Astrocyte of the cerebellum (primary cell): ENCODE measurements at regions not wholly inside any gene's neighbourhood (a gene's known extent, or its start where the extent isn't known, plus 50 kb on each side); places are given as distances from the start of the nearest gene placed in this dataset.
"Not testable (repeated sequence)": the region's sequence is repeated elsewhere in the genome, so short reads cannot be mapped to it uniquely, and the experiment has no call there.

Experiments used
- DNase-seq: peaks from one replicate; pipeline ENCODE4 v3.0.0-alpha.2; 2011; ENCODE audit warnings: low read depth
- H3K4me3 ChIP-seq: 2 replicates; pipeline ENCODE4 v1.5.1; 2011; ENCODE audit warnings: mild to moderate bottlenecking, low read depth, low read length, moderate library complexity
- CTCF ChIP-seq: IDR thresholded peaks from 2 replicates; pipeline ENCODE4 v1.5.1; 2012; ENCODE audit warnings: low read length, low read depth, moderate library complexity, mild to moderate bottlenecking; ENCODE audit errors: missing control alignments
- in situ Hi-C: cut with HindIII; loops from 2 replicates; pipeline ENCODE4 v1.10.0; 2017; ENCODE audit warnings: low sequenced_read_pairs

GRCh38 chr3:140768941-140769340, 91.1 kb downstream of the TRIM42 start:
- in situ Hi-C loops: no loop called here
- no peak for DNase-seq
- no peak for TF ChIP-seq CTCF

GRCh38 chr3:140769951-140770350, 92.1 kb downstream of the TRIM42 start:
- TF ChIP-seq CTCF: no peak
- no peak for DNase-seq
- in situ Hi-C loops: no loop called here
- no peak overlapping the region for H3K4me3 ChIP-seq

More at GRCh38 chr3:140768941-140769340, 91.1 kb downstream of the TRIM42 start:
- H3K4me3 ChIP-seq: no peak overlapping the region

- no peak for TF ChIP-seq CTCF
- in situ Hi-C loops: no loop called here
- no peak overlapping the region for H3K4me3 ChIP-seq
These were observed 93.3 kb downstream of the TRIM42 start for GRCh38 chr3:140770977-140771667.

GRCh38 chr3:140777631-140778233, 99.9 kb downstream of the TRIM42 start:
- no peak for TF ChIP-seq CTCF
- in situ Hi-C loops: no loop called here
- no peak for DNase-seq
- no peak overlapping the region for H3K4me3 ChIP-seq

More at GRCh38 chr3:140770977-140771667, 93.3 kb downstream of the TRIM42 start:
- no peak for DNase-seq

GRCh38 chr3:140791368-140791767, 113.5 kb downstream of the TRIM42 start:
- DNase-seq: no peak
- TF ChIP-seq CTCF: no peak
- no peak overlapping the region for H3K4me3 ChIP-seq
- in situ Hi-C loops: no loop called here

GRCh38 chr3:140794507-140794906, 116.6 kb downstream of the TRIM42 start:
- no peak for TF ChIP-seq CTCF
- no peak for DNase-seq
- in situ Hi-C loops: no loop called here
- H3K4me3 ChIP-seq: no peak overlapping the region

GRCh38 chr3:140802898-140803297, 125.0 kb downstream of the TRIM42 start:
- in situ Hi-C loops, DNase-seq, H3K4me3 ChIP-seq: not testable (repeated sequence)
